ENCODE measurements at regions not wholly inside any gene's neighbourhood (a gene's known extent, or its start where the extent isn't known, plus 50 kb on each side); places are given as distances from the start of the nearest gene placed in this dataset.

- Histone ChIP-seq H3K14ac (ENCODE audit: insufficient read length) (no peak overlapping the region), H3K36me3 (ENCODE audit: control insufficient read depth in 2 of 4, insufficient read depth in 4 of 4, low read length in 3 of 4) (no peaks in the 10 kb centered on the region), H2BK5ac (ENCODE audit: low read depth, low read length) (no peak overlapping the region), H2AFZ (ENCODE audit: low read length) (no peak overlapping the region), H3K27ac (ENCODE audit: low read depth, low read length) (no peak overlapping the region), H3K4me1 (replicated peaks in 1 of 4; ENCODE audit: control insufficient read depth in 3 of 4, insufficient read depth in 4 of 4, low read length in 3 of 4) (no peaks in the 10 kb centered on the region), H3K27me3 (replicated peaks in 1 of 4; ENCODE audit: control insufficient read depth in 3 of 4, extremely low read depth in 1 of 4, insufficient read depth in 3 of 4, low read length in 3 of 4) (no peaks in the 10 kb centered on the region), H3K23me2 (ENCODE audit: low read depth, low read length) (no peaks in the 10 kb centered on the region), H3K79me1 (ENCODE audit: low read depth, low read length) (no peaks in the 10 kb centered on the region), H4K91ac (replicated peaks; ENCODE audit: insufficient read length, low read length) (no peak overlapping the region), H3K9me3 (ENCODE audit: insufficient read depth in 2 of 2, low read depth in 1 of 2, low read length in 1 of 2) (no peaks in the 10 kb centered on the region), H2BK12ac (ENCODE audit: low read depth, low read length) (no peak overlapping the region), H3K4ac (replicated peaks; ENCODE audit: insufficient read length, low read depth, low read length) (no peak overlapping the region), H4K5ac (ENCODE audit: insufficient read length, low read depth, low read length) (no peak overlapping the region), H4K8ac (ENCODE audit: extremely low read depth, insufficient read depth, low read length) (no peak overlapping the region), H2AK5ac (ENCODE audit: low read depth, low read length) (no peak overlapping the region), H3K4me3 (ENCODE audit: extremely low read depth in 1 of 4, insufficient read depth in 2 of 4, low read depth in 3 of 4, low read length in 4 of 4) (no peak overlapping the region), H3K56ac (replicated peaks; ENCODE audit: insufficient read length, low read depth, low read length) (no peak overlapping the region), H2BK20ac (ENCODE audit: low read length) (no peak overlapping the region), H3K79me2 (ENCODE audit: control insufficient read depth in 1 of 2, insufficient read depth in 2 of 2, low read length in 2 of 2) (no peaks in the 10 kb centered on the region), H3K18ac (ENCODE audit: extremely low read depth, low read length) (no peak overlapping the region), H2BK120ac (replicated peaks; ENCODE audit: low read depth, low read length) (no peak overlapping the region), H3K23ac (ENCODE audit: insufficient read length) (no peak overlapping the region), H2BK15ac (ENCODE audit: low read length) (no peak overlapping the region), H3K9ac (replicated peaks in 1 of 4; ENCODE audit: extremely low read depth in 1 of 4, low read depth in 3 of 4, low read length in 3 of 4) (no peak overlapping the region), H3K4me2 (ENCODE audit: insufficient read depth in 1 of 2, low read depth in 2 of 2, low read length in 2 of 2) (no peak overlapping the region), H4K20me1 (replicated peaks in 1 of 2; ENCODE audit: control insufficient read depth in 1 of 2, insufficient read depth in 2 of 2, low read length in 2 of 2) (no peaks in the 10 kb centered on the region)
- DNase-seq (ENCODE audit: low read depth in 1 of 2, low spot score in 2 of 2) (no peak), FAIRE-seq (no peak)
- ChIA-PET POLR2A (ENCODE audit: partially characterized antibody) (no interaction called here), CTCF (ENCODE audit: partially characterized antibody) (no interaction called here)
- WGBS, 2 experiments (ENCODE audit: extremely low coverage in 1 of 2, insufficient coverage in 1 of 2, insufficient read length in 1 of 2, insufficient replicate concordance in 2 of 2, low coverage in 1 of 2, low lambda C conversion rate in 2 of 2, missing lambda C conversion rate in 1 of 2), result 88% methylated on average over 4 of the region's 4 CpGs; no CpG with 5 or more reads in 1 of the 2 experiments
- no peak for TF ChIP-seq SRF (IDR thresholded peaks at IDR 0.05; ENCODE audit: low read depth, low read length)
- TF ChIP-seq KDM4A (IDR thresholded peaks at IDR 0.05; ENCODE audit: low read depth, low read length, severe bottlenecking), result no peak
- no peak for TF ChIP-seq POLR2A (IDR thresholded peaks at IDR 0.05; ENCODE audit: control extremely low read depth in 1 of 2, low read depth in 2 of 2, low read length in 2 of 2)
- no peak for TF ChIP-seq SUZ12 (IDR thresholded peaks at IDR 0.05; ENCODE audit: low read length)
- TF ChIP-seq JUN (IDR thresholded peaks at IDR 0.05; ENCODE audit: low read depth, low read length), result no peak
- TF ChIP-seq SIX5 (IDR thresholded peaks at IDR 0.05; ENCODE audit: low read depth, low read length), result no peak
- TF ChIP-seq YY1 (IDR thresholded peaks at IDR 0.05; ENCODE audit: low read depth, low read length), result no peak
- TF ChIP-seq JUND (IDR thresholded peaks at IDR 0.05; ENCODE audit: low read length), result no peak
- TF ChIP-seq BCL11A (IDR thresholded peaks at IDR 0.05; ENCODE audit: low read depth in 2 of 2, low read length in 2 of 2), result no peak
- TF ChIP-seq EP300 (IDR thresholded peaks at IDR 0.05; ENCODE audit: borderline replicate concordance in 1 of 2, low read depth in 2 of 2, low read length in 2 of 2), result no peak
- TF ChIP-seq E2F6 (IDR thresholded peaks at IDR 0.05), result no peak
- no peak for TF ChIP-seq GABPA (IDR thresholded peaks at IDR 0.05; ENCODE audit: borderline replicate concordance, insufficient read depth, low read length)
- no peak for TF ChIP-seq SAP30 (IDR thresholded peaks at IDR 0.05; ENCODE audit: insufficient read depth, insufficient replicate concordance, low read length)
- TF ChIP-seq RBBP5 (IDR thresholded peaks at IDR 0.05; ENCODE audit: borderline replicate concordance, low read depth, low read length), result no peak
- TF ChIP-seq TAF7 (optimal IDR thresholded peaks at IDR 0.05; ENCODE audit: borderline replicate concordance, low read depth, low read length), result no peak
Observed at GRCh38 chr4:163072222-163072621, 94.5 kb downstream of the NAF1 start.

Measured in H1 (cell line).